TTC549 (cell line): ENCODE measurements at regions not wholly inside any gene's neighbourhood (a gene's known extent, or its start where the extent isn't known, plus 50 kb on each side); places are given as distances from the start of the nearest gene placed in this dataset.

ENCODE experiments used
- FAIRE-seq: peaks from 2 replicates; lab custom pipeline; 2012; peaks lifted over from hg19 to GRCh38; lab: Jason Lieb, UNC

- no peak for FAIRE-seq
These were observed 80.8 kb upstream of the HNRNPU start for GRCh38 chr1:244945109-244945671.

- no peak for FAIRE-seq
These were observed 76.8 kb upstream of the HNRNPU start for GRCh38 chr1:244941121-244941520.

- FAIRE-seq = no peak
These were observed 72.8 kb upstream of the HNRNPU start for GRCh38 chr1:244937099-244937498.

GRCh38 chr1:244920911-244921761 is 56.8 kb upstream of the HNRNPU start:
- no peak for FAIRE-seq

- no peak for FAIRE-seq
These were observed 55.3 kb upstream of the HNRNPU start for GRCh38 chr1:244919320-244920282.

GRCh38 chr1:244918421-244919319 is 54.3 kb upstream of the HNRNPU start:
- no peak for FAIRE-seq

- FAIRE-seq = no peak
These were observed 52.8 kb upstream of the HNRNPU start for GRCh38 chr1:244917073-244917670.

- FAIRE-seq = no peak
These were observed 51.4 kb upstream of the HNRNPU start for GRCh38 chr1:244915736-244916135.

- no peak for FAIRE-seq
These were observed 50.4 kb upstream of the HNRNPU start for GRCh38 chr1:244914761-244915160.
